HEK293 (cell line): ENCODE measurements at regions not wholly inside any gene's neighbourhood (a gene's known extent, or its start where the extent isn't known, plus 50 kb on each side); places are given as distances from the start of the nearest gene placed in this dataset.

Experiments
- EGR2 ChIP-seq: fragments of 450-650 bp; formaldehyde crosslinking; IDR thresholded peaks from 2 replicates; pipeline ENCODE4 v1.5.1; 2016; ENCODE audit warnings: low read depth, missing biosample characterization, missing genetic modification characterization
- KLF8 ChIP-seq: fragments of 450-650 bp; formaldehyde crosslinking; IDR thresholded peaks from 2 replicates; pipeline ENCODE4 v1.5.1; 2016; ENCODE audit warnings: missing biosample characterization, missing genetic modification characterization
- PRDM4 ChIP-seq: fragments of 450-650 bp; formaldehyde crosslinking; IDR thresholded peaks from 2 replicates; pipeline ENCODE4 v1.5.1; 2017; ENCODE audit warnings: missing biosample characterization, missing genetic modification characterization
- TRIM28 ChIP-seq: IDR thresholded peaks from 2 replicates; pipeline ENCODE4 v1.6.1; 2011; ENCODE audit warnings: low read length, control low read depth, borderline replicate concordance
- ZFP37 ChIP-seq: fragments of 450-650 bp; formaldehyde crosslinking; IDR thresholded peaks from 2 replicates; pipeline ENCODE4 v1.5.1; 2016; ENCODE audit warnings: missing biosample characterization, missing genetic modification characterization
- ZFP41 ChIP-seq: fragments of 450-650 bp; formaldehyde crosslinking; IDR thresholded peaks from 2 replicates; pipeline ENCODE4 v1.5.1; 2016; ENCODE audit warnings: missing biosample characterization, missing genetic modification characterization, borderline replicate concordance
- ZNF10 ChIP-seq: fragments of 450-650 bp; formaldehyde crosslinking; IDR thresholded peaks from 2 replicates; pipeline ENCODE4 v1.5.1; 2017; ENCODE audit warnings: missing biosample characterization, missing genetic modification characterization
- ZNF112 ChIP-seq: fragments of 450-650 bp; formaldehyde crosslinking; IDR thresholded peaks from 2 replicates; pipeline ENCODE4 v1.5.0; 2017; ENCODE audit warnings: missing biosample characterization, missing genetic modification characterization
- ZNF155 ChIP-seq: fragments of 450-650 bp; formaldehyde crosslinking; IDR thresholded peaks from 2 replicates; pipeline ENCODE4 v1.5.1; 2016; ENCODE audit warnings: missing biosample characterization, missing genetic modification characterization
- ZNF157 ChIP-seq: fragments of 450-650 bp; formaldehyde crosslinking; IDR thresholded peaks from 2 replicates; pipeline ENCODE4 v1.5.1; 2016; ENCODE audit warnings: missing biosample characterization, missing genetic modification characterization
- ZNF24 ChIP-seq: fragments of 450-650 bp; formaldehyde crosslinking; IDR thresholded peaks from 2 replicates; pipeline ENCODE4 v1.5.1; 2016; ENCODE audit warnings: missing biosample characterization, missing genetic modification characterization
- ZNF26 ChIP-seq: fragments of 450-650 bp; formaldehyde crosslinking; IDR thresholded peaks from 2 replicates; pipeline ENCODE4 v1.5.1; 2016; ENCODE audit warnings: missing biosample characterization, missing genetic modification characterization
- ZNF302 ChIP-seq: fragments of 450-650 bp; formaldehyde crosslinking; IDR thresholded peaks from 2 replicates; pipeline ENCODE4 v1.5.1; 2016; ENCODE audit warnings: missing biosample characterization, missing genetic modification characterization, low read depth
- ZNF416 ChIP-seq: fragments of 450-650 bp; formaldehyde crosslinking; IDR thresholded peaks from 2 replicates; pipeline ENCODE4 v1.5.1; 2016; ENCODE audit warnings: missing biosample characterization, missing genetic modification characterization
- ZSCAN23 ChIP-seq: fragments of 450-650 bp; formaldehyde crosslinking; IDR thresholded peaks from 2 replicates; pipeline ENCODE4 v1.5.1; 2016; ENCODE audit warnings: missing biosample characterization, missing genetic modification characterization
- TF ChIP-seq, protein P1 (sequence below): fragments of 450-650 bp; formaldehyde crosslinking; IDR thresholded peaks from 2 replicates; pipeline ENCODE4 v1.5.1; 2016; ENCODE audit warnings: missing biosample characterization, missing genetic modification characterization
- TF ChIP-seq, protein P2 (sequence below): fragments of 450-650 bp; formaldehyde crosslinking; IDR thresholded peaks from 2 replicates; pipeline ENCODE4 v1.5.1; 2016; ENCODE audit warnings: missing biosample characterization, missing genetic modification characterization
- TF ChIP-seq, protein P3 (sequence below): fragments of 450-650 bp; formaldehyde crosslinking; conservative IDR thresholded peaks from 2 replicates; pipeline ENCODE4 v1.5.1; 2016; ENCODE audit warnings: low read depth, missing biosample characterization, missing genetic modification characterization

DNA sequence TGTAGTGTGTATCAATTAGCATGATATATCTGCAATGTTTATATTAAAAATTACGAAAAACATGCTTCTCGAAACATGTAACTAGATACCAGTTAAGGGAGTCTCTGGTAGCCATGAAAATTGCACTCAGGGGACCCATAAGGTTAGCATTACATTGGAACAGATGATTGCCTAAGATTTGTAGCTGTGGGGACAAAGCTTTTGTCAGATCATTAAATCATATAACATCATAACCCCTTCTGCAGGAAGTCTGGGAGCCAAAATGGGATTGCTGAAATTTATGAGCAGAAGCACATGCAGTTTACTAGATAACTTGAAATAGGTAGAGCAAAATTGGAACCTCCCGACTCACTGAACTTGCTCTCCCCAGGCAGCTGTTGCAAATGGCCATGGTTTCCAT, 235.0 kb upstream of the IGFBP3 start (continued):
- TF ChIP-seq, protein P1, sequence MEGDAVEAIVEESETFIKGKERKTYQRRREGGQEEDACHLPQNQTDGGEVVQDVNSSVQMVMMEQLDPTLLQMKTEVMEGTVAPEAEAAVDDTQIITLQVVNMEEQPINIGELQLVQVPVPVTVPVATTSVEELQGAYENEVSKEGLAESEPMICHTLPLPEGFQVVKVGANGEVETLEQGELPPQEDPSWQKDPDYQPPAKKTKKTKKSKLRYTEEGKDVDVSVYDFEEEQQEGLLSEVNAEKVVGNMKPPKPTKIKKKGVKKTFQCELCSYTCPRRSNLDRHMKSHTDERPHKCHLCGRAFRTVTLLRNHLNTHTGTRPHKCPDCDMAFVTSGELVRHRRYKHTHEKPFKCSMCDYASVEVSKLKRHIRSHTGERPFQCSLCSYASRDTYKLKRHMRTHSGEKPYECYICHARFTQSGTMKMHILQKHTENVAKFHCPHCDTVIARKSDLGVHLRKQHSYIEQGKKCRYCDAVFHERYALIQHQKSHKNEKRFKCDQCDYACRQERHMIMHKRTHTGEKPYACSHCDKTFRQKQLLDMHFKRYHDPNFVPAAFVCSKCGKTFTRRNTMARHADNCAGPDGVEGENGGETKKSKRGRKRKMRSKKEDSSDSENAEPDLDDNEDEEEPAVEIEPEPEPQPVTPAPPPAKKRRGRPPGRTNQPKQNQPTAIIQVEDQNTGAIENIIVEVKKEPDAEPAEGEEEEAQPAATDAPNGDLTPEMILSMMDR: no peak
- no peak for TF ChIP-seq EGR2 (tag by site-specific recombination)
- no peak for TF ChIP-seq TRIM28
- TF ChIP-seq ZNF416 (tag by site-specific recombination): no peak
- TF ChIP-seq ZNF157 (tag by site-specific recombination): no peak
- no peak for TF ChIP-seq ZFP37 (tag by site-specific recombination)
- TF ChIP-seq ZSCAN23 (tag by site-specific recombination): no peak
- no peak for TF ChIP-seq PRDM4 (tag by site-specific recombination)
- no peak for TF ChIP-seq ZNF26 (tag by site-specific recombination)
- no peak for TF ChIP-seq ZNF24
- TF ChIP-seq, protein P2, sequence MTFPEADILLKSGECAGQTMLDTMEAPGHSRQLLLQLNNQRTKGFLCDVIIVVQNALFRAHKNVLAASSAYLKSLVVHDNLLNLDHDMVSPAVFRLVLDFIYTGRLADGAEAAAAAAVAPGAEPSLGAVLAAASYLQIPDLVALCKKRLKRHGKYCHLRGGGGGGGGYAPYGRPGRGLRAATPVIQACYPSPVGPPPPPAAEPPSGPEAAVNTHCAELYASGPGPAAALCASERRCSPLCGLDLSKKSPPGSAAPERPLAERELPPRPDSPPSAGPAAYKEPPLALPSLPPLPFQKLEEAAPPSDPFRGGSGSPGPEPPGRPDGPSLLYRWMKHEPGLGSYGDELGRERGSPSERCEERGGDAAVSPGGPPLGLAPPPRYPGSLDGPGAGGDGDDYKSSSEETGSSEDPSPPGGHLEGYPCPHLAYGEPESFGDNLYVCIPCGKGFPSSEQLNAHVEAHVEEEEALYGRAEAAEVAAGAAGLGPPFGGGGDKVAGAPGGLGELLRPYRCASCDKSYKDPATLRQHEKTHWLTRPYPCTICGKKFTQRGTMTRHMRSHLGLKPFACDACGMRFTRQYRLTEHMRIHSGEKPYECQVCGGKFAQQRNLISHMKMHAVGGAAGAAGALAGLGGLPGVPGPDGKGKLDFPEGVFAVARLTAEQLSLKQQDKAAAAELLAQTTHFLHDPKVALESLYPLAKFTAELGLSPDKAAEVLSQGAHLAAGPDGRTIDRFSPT: peak; percentile 56; the same call in 1 of the 2 replicates
- no peak for TF ChIP-seq ZNF10
- TF ChIP-seq ZNF155 (tag by site-specific recombination): no peak
- no peak for TF ChIP-seq ZNF302
- no peak for TF ChIP-seq ZFP41 (tag by site-specific recombination)
- TF ChIP-seq ZNF112: no peak
- peak; percentile 18; the same call in 1 of the 2 replicates for TF ChIP-seq KLF8 (tag by site-specific recombination)
- TF ChIP-seq, protein P3, sequence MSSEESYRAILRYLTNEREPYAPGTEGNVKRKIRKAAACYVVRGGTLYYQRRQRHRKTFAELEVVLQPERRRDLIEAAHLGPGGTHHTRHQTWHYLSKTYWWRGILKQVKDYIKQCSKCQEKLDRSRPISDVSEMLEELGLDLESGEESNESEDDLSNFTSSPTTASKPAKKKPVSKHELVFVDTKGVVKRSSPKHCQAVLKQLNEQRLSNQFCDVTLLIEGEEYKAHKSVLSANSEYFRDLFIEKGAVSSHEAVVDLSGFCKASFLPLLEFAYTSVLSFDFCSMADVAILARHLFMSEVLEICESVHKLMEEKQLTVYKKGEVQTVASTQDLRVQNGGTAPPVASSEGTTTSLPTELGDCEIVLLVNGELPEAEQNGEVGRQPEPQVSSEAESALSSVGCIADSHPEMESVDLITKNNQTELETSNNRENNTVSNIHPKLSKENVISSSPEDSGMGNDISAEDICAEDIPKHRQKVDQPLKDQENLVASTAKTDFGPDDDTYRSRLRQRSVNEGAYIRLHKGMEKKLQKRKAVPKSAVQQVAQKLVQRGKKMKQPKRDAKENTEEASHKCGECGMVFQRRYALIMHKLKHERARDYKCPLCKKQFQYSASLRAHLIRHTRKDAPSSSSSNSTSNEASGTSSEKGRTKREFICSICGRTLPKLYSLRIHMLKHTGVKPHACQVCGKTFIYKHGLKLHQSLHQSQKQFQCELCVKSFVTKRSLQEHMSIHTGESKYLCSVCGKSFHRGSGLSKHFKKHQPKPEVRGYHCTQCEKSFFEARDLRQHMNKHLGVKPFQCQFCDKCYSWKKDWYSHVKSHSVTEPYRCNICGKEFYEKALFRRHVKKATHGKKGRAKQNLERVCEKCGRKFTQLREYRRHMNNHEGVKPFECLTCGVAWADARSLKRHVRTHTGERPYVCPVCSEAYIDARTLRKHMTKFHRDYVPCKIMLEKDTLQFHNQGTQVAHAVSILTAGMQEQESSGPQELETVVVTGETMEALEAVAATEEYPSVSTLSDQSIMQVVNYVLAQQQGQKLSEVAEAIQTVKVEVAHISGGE (tag by site-specific recombination): no peak
- TF ChIP-seq, all 188 proteins: peak for 4
